ENCODE measurements at regions not wholly inside any gene's neighbourhood (a gene's known extent, or its start where the extent isn't known, plus 50 kb on each side); places are given as distances from the start of the nearest gene placed in this dataset.
"Not testable (repeated sequence)": the region's sequence is repeated elsewhere in the genome, so short reads cannot be mapped to it uniquely, and the experiment has no call there.

DNA sequence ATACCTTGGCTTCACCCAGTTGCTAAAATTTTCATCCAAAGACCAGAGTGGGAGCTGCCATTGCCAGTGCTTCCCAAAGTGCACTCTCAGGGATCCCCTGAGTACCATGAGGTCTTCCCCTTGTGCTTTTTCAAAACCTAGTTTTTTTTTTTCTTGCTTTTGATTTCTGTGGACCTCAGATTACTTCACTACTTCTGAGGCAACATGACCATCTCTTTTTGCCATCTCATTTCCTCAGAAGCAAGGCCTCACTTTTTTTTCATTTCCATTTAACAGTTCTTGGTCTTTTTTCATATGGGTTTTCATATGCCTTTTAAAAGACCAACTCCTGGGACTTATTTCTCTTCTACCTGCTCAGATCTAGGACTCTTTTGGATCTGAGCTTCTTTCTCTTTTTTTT lies 64.1 kb upstream of the MMS22L start:
- DNase-seq = no peak

DNA sequence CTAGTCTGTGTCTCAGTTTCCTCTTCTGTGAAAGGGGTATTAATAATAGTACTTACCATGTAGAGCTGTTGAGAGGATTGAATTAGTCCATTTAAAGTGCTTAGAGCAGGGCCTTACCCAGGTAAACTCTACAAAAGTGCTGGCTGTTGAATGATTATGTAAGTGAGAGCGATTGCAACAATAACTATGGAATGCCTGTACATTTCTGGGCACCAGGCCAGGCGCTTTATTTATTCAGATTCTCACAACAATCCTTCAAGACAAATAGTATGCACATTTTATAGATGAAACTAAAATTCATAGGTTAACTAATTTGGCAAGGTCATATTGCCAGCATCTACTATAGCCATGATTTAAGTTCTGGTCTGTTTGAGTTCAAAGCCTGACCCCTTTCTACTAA lies 78.3 kb upstream of the MMS22L start:
- no peak for DNase-seq

DNA sequence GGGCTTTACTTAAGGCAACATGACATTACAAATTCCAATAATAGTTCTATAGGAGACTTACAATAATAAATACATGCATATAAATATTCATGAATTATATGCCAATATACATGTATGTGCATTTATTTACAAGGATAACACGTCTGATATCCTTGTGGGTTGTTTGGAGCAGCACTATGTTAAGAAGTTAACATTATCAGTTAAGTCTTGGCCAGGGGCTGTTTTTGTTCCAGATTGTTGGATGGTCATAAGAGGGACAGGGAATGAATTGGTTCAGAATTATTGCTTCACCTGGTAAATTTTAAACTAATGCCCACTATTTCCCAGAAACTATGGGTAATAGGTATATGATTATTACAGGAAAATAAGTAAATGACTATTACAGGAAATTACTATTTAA lies 81.3 kb upstream of the MMS22L start:
- no peak for DNase-seq

DNA sequence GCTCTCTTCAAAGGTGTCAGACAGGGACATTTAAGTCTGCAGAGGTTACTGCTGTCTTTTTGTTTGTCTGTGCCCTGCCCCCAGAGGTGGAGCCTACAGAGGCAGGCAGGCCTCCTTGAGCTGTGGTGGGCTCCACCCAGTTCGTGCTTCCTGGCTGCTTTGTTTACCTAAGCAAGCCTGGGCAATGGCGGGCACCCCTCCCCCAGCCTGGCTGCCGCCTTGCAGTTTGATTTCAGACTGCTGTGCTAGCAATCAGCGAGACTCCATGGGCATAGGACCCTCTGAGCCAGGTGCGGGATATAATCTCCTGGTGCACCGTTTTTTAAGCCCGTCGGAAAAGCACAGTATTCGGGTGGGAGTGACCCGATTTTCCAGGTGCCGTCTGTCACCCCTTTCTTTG lies 99.1 kb upstream of the MMS22L start:
- DNase-seq = not testable (repeated sequence)

DNA sequence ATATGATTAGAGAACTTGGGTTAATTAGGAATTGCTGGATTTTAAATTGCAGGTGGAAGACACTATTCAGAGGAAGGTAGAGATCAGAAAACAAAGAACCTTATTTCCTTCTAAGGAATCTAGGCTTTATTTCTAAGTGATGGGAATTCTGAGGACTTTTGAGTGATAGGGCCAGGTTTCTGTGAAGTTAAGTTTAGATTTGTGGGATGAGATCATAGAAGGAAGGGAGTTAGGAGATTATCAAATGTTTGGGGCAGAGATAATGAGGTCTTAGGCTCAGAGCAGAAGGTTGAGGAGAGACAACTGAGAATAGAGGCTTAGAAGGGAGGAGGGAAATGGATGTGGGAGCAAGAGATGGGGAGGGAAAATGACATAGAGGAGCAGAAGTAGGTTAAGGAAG lies 109.7 kb upstream of the MMS22L start:
- no peak for DNase-seq

DNA sequence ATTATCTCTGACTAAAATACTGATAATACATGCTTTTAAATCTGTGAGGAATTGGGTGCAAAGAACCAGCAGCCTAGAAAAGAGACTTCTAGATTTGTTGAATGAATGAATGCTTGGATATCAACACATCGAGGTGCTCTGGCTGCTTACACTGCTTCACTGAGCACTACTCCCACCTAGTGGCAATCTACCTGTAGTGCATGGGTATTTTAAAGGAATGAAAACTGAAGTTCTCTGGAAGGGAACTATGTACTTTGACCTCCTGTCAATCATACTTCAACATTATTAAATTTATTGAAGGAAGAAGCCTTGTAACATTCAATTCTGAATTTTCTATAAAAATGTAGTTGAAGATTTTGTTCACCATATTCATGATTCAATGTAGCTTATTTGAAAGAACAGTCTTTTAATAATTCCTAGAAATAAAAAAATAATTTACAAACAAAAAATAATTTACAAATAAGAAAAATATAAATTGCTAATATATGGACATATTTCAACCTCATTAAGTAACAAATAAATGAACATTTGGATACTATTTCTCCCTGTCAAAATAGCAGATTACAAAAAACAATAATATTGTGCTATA lies 111.2 kb upstream of the MMS22L start:
- DNase-seq = peak in 1 of 2 donors; percentile 33

DNA sequence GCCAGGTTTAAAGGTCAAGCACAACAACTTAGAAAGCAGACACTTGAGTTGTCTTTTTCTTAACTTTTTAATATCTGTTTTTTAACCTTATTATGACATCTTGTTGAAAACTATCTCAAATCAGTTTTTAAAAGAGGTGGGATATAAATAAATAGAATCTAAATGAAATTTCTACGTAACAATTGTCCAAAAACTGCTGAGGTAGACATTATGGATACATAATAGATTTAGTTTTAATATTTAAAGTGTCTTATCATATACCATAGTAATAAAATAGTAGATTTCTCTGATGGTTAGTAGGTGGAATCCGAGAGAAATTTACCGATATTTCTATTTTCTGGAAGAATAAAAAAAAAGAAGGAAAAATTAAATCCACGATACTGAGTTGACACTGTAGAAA lies 113.9 kb upstream of the MMS22L start:
- no peak for DNase-seq

DNA sequence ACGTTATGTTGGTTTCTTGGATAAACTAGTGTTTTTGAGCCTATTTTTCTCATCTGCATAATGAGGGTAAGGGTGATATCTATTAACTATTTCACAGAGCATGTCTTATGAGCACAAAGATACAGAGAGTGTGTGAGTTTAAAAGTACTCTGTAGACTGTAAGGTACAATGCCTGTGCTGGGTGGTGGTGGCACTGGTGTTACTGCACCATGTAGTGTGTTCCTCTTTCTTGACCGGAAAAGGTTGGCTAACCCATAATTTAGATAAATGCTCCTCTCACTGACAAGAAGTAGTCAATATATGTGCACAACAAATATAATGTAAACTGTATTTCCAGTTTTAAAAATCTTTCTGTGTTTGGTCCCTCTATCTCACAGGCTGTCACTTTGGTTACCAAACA lies 116.2 kb upstream of the MMS22L start:
- no peak for DNase-seq

DNA sequence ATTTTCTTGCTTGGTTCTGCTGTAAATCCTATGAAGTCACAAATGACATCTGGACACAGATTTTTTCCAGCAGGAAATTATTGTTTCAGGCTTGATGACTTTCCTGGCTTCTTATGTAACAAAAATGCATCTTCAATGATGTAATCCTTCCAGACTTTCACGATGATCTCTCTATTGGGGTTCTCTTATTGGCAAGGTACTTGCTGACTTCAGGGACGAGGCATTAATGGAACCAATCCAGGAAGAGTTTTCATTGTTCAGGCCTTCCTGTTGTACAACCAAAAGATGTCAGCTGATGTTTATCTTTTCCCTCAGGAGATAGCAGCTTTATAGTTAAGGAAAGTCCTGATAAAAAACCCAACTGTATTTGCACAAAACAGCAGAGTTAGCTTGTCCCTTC lies 118.5 kb upstream of the MMS22L start:
- no peak for DNase-seq

DNA sequence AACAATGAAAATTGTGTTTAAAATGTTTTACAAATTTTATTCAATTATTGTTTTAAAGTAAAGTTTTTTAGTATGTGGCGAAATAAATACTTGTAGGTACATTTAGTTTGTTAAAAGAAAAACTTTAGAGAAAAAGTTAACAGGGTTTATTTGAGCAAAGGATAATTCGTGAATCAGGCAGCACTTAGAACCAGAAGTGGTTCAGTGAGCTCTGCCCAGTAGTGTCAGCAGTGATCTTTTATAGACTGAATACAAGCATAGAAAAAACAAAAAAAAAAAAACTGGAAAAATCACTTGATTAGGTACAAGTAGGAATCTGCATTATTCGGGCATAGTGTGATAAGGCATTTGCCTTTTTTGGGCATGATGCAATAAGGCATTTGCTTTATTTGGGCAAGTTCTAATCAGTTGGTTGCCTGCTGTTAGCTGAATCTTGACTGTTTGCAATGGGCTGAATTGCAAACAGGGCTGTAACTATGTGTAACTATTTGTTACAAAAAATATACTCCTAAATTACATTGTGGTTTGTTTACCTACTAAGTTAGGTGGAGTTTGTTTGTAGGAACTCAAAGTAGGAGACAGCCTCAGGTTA lies 122.9 kb upstream of the MMS22L start:
- no peak for DNase-seq

DNA sequence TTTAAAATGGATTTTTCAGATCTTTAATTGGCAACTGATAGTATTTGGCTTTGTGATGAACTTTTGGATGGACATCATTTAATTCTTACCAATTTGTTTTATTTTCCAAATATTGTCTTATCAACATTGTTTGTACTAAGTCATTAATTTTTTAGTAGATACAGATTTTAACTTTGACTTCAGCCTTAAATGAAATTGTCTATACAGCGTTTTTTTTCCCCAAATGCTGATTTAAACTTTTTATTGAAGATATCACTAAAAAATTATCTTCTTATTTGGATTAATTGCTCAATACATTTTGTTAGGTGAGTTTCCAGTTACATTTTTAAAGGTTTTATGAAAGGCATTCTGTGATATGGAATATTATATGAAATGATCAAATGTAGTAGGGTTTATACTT lies 123.6 kb upstream of the MMS22L start:
- DNase-seq = no peak

DNA sequence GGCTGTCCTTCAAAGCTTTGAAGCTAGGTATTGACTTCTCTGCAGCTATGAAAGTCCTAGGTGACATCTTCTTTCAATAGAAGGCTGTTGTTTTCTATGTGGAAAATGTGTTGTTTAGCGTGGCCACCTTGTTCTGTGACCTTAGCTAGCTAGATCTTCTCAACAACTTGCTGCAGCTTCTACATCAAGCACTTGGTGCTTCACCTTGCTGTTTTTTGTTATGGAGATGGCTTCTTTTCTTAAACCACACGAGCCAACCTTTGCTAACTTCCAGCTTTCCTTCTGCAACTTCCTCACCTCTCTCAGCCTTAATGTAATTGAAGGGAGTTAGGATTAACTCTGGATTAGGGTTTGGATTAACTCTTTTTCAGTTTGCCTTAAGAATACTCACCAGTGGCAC lies 128.6 kb upstream of the MMS22L start:
- DNase-seq = no peak

DNA sequence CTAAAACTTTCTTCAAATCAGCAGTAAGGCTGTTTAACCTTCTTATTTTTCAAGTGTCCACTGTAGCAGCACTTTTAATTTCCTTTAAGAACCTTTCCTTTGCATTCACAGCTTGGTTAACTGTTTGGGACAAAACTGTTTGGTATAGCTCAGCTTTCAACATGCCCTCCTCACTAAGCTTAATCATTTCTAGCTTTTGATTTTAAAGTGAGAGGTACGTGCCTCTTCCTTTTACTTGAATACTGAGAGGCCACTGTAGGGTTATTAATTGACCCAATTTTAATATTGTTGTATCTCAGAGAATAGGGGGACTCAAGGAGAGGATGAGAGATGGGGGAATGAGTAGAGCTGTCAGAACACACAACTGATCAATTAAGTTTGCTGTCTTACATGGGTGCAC lies 129.5 kb upstream of the MMS22L start:
- DNase-seq = no peak

DNA sequence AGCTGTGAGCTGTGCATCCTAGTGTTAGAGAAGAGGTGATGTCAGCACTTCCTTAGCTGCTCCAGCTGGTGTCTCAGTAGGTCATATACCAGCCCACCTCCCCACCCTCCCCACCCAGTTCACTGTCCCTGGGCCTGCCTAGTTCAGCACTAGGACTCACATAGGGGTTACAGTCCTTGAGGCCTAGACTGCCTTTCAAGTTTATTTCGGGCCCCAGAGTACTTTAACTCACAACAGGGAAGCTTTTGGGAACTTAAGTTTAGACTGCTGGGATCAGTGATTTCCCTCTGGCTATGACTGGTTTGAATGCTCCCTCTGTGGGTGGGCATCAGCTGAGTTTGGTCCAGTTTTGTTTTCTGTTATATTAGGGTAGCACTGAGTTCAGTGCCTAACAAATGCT lies 139.2 kb upstream of the MMS22L start:
- DNase-seq = no peak

DNA sequence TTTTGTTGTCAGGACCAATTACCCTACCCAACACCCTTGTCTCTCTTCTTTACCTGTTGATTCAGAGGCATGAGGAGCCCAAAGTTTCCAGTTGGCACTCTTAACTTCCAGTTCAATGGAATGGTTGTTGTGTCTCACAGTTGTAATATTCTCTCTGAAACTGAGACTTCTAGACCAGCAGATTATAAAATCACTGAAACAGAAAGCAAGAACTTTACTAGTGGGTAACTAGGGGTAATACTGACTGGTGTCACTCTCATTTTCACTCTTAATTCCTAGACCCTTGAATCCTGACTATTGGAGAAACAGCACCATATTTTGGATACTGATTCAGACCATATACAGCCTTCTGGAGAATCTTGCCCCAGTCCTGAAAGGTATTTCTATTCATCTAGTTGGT lies 140.2 kb upstream of the MMS22L start:
- DNase-seq = no peak

DNA sequence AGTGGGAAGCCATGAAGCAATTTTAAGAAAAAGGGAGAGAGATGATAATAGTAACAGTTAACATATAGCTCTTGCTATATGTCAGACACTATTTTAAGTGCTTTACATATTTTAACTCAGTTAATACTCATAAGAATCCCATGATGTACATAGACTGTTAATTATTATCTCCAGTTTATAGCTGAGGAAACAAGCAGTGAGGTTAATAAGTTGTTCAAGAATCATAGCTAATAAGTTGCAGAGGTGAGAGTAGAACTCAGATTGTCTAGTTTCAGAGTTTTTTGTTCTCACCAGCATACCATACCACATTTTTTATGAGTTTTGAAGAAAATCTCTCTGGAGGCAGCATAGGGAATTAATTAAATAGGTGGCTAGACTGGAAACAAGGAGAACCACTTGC lies 144.6 kb upstream of the MMS22L start:
- DNase-seq = no peak

DNA sequence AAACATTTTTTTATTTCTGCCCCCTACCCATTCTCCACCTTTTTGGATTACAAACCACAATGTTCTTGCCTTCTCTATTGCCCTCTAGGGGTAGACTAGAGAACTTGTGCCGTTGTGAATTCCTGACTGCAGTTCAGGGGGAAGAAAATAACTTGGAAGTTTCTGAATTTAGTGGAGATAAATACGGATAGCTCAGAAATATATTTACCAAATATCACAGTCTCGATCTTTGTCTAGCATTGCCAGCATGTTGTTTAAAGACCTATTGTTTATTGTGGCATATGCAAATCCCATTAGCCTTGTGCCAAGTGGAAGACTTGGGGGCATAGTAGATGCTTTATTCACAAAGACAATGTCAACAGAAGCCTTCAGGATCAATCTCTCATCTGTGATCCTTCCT lies 154.1 kb upstream of the MMS22L start:
- DNase-seq = no peak

DNA sequence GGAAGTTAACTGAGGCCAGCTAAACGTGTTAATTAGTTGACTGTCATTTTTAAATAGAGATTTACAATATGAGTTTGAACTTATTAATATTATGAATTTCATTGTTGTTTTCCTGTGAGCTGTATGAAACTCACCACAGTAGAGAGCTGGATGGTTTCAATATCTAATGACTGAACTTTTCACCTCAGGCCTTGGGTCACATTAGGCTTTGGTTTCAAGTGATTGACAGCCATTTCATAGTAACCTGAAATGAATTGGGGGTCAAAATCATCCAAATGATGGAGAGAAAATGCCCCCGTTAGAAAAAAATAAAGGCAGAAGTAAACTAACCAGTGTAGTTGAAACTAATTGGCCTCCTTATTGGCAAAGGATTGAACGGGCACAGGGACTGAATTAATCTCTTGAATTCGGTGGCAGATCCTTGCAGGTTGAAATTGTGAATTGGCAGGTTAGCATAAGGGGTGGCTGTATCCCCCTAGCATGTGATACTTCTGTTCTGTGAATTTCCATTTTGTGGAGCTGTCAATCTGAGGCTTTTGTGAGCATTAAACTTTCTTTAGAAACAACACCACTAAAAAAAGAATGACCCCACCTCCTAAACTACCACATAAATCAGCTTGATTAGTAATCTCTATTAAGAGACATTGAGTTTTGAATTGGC lies 155.1 kb upstream of the MMS22L start:
- no peak for DNase-seq

DNA sequence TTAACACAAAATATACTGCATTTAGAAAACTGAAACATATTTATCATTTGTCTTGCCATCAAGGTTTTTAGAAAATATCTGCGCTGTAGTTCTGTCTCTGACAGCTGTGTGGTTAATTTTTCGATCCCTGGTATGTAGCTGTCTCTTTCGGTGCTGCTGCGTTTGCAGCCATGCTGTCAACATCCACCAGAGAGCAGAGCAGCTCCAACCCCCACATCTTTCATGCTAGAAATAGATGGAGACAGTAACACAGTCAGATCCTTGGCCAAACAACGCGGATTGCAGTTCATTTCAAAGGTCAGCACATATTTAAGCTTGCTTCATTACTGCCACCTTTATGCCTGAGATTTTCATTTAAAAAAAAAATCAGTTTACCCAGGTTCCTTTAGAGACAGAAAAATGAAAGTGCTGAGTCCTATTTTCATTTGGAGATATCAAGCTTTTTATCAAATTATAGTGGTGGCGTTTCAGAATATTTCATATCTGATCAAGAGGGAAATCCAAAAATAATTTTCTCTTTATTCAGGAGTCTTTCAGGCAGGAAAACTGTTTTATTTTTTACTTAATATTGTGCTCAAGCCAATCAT lies 157.7 kb upstream of the MMS22L start:
- peak; percentile 1 to 2 for DNase-seq

DNA sequence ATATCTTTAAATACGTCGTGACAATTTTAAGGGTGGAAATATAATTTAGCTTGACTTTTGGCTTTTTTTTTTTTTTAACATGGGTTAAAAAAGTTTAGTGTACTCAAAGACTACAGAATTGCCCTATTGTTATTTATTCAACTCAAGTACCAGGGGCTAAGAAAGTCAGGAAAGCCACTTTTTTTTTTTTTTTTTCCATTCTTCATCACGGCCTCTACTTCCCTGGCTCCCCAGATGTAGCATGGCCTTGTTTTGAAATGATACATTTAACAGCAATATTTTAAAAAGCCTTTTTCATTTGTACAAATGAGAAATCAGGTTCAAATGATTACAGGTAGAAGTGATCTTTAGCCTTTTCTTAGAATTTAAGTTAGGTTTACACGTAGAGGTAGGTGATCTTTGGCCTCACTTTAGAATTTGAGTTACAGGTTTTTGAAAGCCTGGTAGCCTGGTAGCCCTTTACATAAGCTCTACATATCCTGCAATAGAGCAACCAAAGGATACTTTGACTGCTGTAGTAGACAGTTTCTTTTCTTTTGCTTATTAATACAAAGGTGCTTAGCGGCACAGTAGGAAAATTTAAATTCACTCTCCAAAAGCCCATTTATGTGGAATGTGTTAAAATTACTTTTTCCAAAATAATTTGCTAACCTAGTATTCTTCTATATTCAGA lies 160.5 kb upstream of the MMS22L start:
- DNase-seq = no peak

DNA sequence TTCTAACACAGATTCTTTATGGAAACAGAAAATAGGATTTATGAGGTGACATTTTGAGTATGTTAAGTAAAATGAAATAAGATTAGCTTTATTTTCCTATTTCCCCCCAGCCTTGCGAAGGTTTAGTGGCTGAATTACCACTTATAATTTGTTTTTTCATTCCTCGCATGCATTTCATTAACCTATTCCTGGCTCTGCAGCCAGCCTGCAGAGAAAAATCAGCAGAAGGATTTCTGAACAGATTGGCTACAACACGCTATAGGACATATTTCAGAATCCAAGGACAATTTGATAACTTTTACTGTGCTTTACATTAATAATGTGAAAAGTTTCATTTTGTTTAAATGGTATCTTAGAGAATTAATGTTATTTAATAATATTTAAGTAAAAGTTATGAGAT lies 162.4 kb upstream of the MMS22L start:
- no peak for DNase-seq

DNA sequence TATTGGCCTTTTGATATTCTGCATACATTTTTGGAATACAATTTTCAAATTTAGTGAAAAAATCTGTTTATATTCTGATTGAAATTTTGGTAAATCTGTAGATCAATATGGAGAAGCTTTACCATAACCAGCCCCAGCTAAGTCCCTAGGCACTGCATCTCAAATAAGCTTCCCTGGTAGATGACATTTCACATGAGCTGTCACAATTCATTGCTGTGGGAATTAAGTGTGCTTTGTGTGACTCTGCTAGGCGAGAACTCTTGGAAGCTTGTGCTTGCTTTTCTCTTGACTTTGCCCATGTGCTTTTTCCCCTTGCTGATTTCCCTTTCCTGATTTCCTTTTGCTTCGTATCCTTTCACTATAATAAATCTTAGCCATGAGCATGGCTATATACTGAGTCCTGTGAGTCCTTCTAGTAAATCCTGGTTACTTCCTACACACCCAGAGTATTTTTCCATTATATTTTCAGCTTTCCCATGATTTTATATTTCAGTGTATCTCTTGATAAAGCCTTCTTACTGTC lies 166.5 kb upstream of the MMS22L start:
- no peak for DNase-seq

DNA sequence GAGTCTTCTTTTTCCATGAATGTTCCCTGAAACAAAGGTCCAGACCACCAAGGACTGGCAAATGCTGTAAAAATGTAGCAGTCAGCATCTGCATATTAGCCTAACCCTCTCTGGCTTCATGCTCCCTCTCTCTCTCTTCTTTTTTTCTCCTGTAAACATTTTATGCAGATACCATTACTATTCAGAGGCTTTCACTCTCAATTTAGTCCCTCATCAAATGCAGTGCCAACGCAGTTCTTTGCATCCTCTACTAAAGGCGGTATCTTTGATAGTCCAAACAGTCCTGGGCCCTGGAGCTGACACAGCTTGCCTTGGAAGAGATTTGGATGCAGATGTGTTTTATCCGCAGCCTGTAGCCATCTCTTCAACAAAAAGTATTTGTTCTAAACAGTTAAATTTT lies 167.1 kb upstream of the MMS22L start:
- no peak for DNase-seq
